SU-DHL-6 (cell line): ENCODE measurements at regions not wholly inside any gene's neighbourhood (a gene's known extent, or its start where the extent isn't known, plus 50 kb on each side); places are given as distances from the start of the nearest gene placed in this dataset.

ENCODE experiments used
- CTCF ChIP-seq: fragments of 200-600 bp; sonication (generic); IDR thresholded peaks from one replicate; pipeline ENCODE4 v1.5.1; 2017; ENCODE audit warnings: antibody characterized with exemption, mild to moderate bottlenecking, low read length, moderate library complexity; ENCODE audit not compliant: insufficient read depth, poor library complexity, severe bottlenecking
- EZH2phosphoT487 ChIP-seq: fragments of 200-600 bp; sonication (generic), shearing (Covaris generic); conservative IDR thresholded peaks from 2 replicates; pipeline ENCODE4 v1.6.1; 2018; ENCODE audit warnings: mild to moderate bottlenecking, antibody characterized with exemption, low read length, moderate library complexity, mixed read lengths

- TF ChIP-seq CTCF (no peak), EZH2phosphoT487 (no peak)
Measured at GRCh38 chr1:69426401-69426800, 141.3 kb upstream of the LRRC7 start.
